HG02943 (cell line): ENCODE measurements at regions not wholly inside any gene's neighbourhood (a gene's known extent, or its start where the extent isn't known, plus 50 kb on each side); places are given as distances from the start of the nearest gene placed in this dataset.

Experiments used
- ATAC-seq: cut with Tn5 transposase; IDR thresholded peaks from one replicate; pipeline ENCODE4 v1.9.1; 2021; ENCODE audit warnings: mild to moderate bottlenecking, low read depth, moderate library complexity; ENCODE audit not compliant: unreplicated experiment

DNA sequence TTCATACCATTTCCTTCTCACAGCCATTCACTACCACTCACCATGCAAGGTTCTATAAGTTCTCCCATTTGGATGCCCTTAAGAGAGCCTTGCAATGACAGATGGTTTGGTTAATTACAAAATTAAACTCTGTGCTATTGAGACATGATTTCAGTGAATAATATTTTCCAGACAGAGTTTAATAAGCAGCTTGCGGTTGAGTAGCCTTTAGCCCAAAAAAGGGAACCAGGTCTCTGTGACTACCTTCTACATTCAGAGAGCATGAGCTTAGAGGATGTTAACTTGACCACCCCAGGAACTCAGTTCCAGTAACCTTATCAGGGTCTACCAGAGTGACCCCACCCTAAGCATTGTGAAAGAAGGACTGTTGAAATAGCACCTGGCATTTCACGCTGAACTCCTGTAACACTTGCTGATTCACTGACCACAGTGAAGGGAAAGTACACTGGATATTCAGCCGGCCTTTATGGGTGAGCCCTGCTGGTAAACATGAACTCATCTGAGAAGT is 1173.1 kb upstream of the ZEB2 start:
- peak; percentile 88 for ATAC-seq

- no peak for ATAC-seq
These were observed 1171.7 kb upstream of the ZEB2 start for GRCh38 chr2:145691659-145692058.

DNA sequence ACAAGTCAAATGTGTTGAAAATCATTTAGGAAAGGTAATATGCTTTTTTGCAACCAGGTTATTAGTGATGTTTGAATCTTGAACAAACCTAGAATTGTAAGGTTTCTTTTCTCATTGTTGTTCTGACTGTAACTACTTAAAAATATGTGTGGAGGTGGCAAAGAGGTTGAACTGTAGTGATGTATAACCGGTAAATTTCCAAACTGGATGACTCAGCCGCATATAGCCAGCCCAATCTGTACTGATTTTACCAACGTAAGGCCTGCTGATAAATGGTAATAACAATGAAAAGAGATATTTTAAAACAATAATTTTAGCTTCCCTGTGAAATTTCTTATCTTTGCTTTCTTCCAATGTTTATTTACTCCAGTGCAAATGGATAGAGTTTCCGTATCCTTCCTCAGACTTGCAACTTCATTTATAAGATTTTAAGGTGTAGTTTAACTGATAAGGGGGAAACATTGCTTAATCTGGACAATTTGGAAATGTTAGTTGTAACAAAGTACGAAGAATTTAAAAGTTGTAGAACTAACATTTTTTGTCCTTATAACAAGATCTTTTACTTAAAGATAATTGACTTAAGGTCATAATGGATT is 1170.4 kb upstream of the ZEB2 start:
- no peak for ATAC-seq

DNA sequence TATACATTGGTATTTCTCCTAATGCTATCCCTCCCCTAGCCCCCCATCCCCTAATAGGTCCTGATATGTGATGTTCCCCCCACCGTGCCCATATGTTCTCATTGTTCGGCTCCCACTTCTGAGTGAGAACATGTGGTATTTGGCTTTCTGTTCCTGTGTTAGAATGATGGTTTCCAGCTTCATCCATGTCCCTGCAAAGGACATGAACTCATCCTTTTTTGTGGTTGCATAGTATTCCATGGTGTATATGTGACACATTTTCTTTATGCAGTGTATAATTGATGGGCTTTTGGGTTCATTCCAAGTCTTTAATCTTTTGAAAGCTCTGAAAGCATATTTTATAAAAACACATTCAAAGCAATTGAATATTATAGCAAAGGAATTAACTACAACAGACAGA is 1169.4 kb upstream of the ZEB2 start:
- ATAC-seq = no peak

GRCh38 chr2:145688156-145688555 is 1168.2 kb upstream of the ZEB2 start:
- ATAC-seq = no peak

DNA sequence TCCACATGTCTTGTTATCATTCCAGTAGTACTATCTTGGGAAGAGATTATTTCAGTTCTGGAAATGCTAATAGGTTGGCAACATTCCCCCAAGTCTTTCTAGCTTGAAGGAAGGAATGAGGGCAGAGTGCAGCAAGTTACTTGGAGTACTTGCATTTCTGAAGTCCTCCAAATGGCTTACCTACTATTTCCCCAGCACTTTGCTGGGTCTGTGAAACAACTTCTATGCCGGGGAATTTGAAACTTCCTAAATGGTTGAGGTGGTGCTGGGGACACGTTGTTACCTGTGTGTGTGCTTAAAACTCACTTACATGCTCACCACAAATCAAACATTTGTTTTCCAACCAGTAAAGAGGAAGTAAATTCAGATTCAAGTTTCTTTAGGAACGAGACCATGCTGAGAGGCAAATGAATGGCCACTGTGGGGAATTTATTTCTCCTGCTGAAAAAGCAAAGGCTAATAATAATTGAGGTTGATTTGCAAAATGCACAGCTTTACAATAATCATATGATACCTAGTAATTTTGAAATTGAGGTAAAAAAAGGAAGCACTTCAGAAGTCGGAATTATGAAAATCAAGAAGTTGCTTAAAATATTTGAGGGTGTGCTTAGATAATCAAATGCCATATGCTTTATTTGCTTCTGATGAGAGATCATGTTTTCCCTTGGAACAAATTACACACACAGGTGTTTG is 1167.7 kb upstream of the ZEB2 start:
- ATAC-seq = no peak

DNA sequence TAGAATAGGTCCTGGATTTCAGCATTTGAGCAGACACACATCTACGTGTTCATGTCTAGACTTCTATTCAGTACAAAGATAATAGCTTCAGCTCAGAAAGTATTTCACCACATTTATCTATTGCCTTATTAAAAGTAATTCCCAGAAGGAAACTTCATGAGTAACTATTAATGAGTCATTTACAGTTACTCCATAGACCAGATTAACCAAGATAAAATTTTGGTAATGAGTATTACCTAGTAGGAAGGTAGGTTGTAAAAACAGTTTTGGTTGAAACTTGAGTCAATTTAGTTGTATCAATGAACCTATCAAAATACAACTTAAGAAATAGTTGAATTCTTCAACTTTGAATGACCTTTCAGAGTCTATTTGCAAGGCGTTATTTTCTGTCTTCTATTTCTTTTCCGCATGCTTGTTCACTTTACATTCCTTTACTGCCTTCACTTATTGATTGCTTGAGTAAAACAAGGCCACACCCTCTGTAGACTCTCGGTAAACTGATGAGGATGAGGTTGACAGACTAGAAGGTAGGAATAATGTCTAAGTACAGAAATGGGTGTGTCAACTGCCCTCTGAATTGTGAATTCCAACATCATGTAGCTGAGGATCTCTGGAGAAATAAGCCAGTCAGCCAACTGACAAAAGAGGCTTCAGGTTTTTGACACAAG is 1165.6 kb upstream of the ZEB2 start:
- ATAC-seq = no peak

DNA sequence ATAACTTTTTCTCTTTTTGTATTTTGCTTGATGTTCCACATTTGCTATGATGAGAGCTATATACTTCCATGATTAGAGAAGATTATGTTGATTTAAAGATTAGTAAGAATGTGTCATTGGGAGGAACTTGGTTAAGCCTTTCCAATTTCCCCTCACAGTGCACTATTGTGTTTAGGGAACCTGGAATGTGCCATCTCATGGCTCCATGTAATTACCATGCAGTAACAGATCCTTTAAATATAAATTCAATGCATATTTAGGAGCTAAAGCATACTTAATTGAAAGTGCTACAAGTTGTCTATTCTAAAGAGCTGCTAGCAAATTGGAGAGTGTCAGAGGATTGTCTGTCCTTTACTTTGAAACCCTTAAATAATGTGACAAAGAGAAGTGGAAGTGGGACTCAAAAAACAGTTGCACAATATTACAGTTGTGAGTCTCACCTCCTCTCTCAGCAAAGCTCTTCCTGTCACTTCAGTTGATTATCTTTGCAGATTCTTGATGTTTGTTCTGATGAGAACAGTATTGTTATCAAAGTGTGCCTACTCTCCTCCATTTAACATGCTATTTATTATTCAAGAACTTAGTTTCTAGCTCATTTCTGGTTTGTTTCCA is 1162.7 kb upstream of the ZEB2 start:
- no peak for ATAC-seq

DNA sequence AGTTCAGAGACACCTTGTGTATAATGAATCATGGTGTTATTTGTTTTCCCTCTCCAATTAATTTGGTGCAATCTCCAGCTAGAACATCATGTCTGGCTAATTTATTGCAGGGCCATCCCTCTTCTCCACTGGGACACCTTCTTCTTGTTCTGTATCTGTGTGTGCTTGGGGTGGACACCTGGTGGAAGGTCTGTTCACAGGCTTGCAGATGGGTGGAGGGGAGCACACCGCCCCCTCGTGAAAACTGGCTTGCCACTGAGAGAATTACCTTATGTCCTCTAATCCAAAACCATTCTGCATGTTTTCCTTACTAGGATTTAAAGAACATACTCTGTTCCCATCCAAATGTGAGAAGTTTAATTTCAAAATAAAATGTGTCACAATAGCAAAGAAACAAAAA is 1160.4 kb upstream of the ZEB2 start:
- ATAC-seq = no peak

- ATAC-seq = no peak
These were observed 1157.5 kb upstream of the ZEB2 start for GRCh38 chr2:145677371-145677770.

DNA sequence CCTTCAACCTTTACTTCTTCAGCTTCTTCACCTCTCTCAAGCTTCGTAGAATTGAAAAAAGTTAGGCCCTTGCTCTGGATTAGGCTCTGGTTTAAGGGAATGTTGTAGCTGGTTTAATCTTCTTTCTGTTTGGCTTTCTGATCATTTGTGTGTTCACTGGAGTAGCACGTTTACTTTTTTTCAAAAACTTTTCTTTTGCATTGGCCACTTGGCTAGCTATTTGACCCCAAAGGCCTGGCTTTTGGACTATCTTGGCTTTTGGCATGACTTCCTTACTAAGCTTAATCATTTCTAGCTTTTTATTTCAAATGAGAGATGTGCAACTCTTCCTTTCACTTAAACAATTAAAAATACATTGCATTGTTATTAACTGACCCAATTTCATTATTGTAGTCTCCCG is 1154.8 kb upstream of the ZEB2 start:
- no peak for ATAC-seq

GRCh38 chr2:145669301-145669700 is 1149.4 kb upstream of the ZEB2 start:
- ATAC-seq = no peak

GRCh38 chr2:145666552-145666951 is 1146.6 kb upstream of the ZEB2 start:
- no peak for ATAC-seq

DNA sequence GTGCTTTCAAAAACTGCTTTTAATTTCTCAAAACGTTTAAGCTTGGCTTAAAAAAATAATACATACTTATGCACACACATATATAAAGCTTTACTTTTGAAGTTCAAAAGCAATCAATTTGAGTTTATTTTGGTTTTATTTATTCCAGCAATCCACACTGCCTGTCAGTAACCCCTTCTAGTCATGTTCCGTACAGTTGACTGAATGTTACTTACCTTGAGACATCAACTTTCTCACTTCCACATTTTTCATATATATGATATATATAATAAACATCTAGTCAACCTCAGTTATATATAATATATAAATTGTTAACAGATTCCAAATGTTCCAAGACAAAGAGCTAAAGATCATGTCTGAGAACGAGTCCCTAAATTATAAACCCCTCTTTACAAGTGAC is 1137.3 kb upstream of the ZEB2 start:
- ATAC-seq = no peak

GRCh38 chr2:145655165-145655765 is 1135.3 kb upstream of the ZEB2 start:
- ATAC-seq = no peak

GRCh38 chr2:145654746-145655145 is 1134.8 kb upstream of the ZEB2 start:
- ATAC-seq = no peak

DNA sequence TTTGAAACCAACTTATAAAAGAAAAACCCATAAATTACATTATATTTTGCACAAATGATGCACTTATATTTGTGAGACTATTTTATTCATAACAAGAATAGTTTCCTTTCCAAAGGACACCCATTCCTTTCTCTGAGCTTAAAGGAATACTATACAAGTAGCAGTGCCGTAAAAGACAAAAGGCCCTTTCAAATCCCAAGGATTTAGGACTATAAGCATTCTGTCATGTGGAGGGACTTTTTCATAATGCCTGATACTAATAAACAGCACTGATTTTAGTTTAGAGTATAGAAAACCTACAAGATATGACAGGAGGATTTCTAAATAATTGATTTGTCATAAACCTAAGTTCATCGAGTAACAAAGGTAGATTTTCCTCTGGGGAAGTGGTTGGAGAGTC is 1134.2 kb upstream of the ZEB2 start:
- no peak for ATAC-seq

DNA sequence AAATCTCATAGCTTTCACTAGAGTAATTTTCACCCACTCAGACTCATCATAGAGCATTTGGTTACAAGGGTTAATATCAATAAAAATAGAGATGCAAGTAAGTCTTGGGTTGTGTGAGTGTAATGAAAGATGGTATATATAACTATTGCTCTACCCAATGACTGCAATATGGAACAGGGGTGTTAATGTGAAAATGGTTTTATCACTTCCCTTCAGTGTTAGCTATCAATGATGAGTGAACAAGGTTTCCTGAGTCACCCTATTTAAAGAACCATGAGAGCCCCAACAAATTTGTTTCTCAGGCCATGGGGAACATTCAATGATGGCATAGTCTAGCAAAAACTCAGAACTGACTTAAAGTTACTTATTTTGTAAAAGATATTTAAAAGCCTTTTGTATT is 1133.6 kb upstream of the ZEB2 start:
- no peak for ATAC-seq

- ATAC-seq = no peak
These were observed 1132.9 kb upstream of the ZEB2 start for GRCh38 chr2:145652571-145653545.

DNA sequence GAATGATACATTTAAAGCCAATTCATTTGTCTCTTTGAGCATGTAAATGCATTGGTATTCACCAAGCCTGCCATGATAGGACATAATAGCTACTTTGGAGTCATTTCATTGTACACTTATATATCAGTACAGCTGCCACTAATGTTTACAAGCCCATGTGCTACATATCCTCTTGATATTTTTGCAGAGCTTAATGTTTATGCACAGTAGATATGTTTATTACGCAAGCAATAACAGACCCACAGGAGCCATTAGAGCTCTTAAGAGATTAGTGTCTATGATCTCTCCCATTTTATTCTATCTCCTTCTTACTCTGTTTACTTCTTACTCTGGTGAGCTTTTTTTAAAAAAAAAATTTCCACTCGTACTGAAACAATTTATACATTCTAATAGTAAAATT is 1132.1 kb upstream of the ZEB2 start:
- ATAC-seq = no peak
